CD4-positive, alpha-beta T cell (primary cell): ENCODE measurements at regions not wholly inside any gene's neighbourhood (a gene's known extent, or its start where the extent isn't known, plus 50 kb on each side); places are given as distances from the start of the nearest gene placed in this dataset.

Source experiments
- ATAC-seq: fragments of 200-7000 bp; cut with Tn5 transposase; one replicate; pipeline ENCODE4 v1.10.0; 2022; ENCODE audit warnings: mild to moderate bottlenecking; ENCODE audit not compliant: poor library complexity
- CTCF ChIA-PET: fragments of 350-600 bp; sonication (Branson Sonifier 250); formaldehyde crosslinking; loops from one replicate; lab custom pipeline; 2021; ENCODE audit warnings: antibody characterized with exemption, inconsistent platforms; lab: Charles Lee
- POLR2A ChIA-PET: fragments of 350-600 bp; sonication (Branson Sonifier 250); formaldehyde crosslinking; loops from one replicate; lab custom pipeline; 2021; ENCODE audit warnings: antibody characterized with exemption, inconsistent platforms; lab: Charles Lee
- DNase-seq, 14 experiments: peaks; one replicate each; pipeline ENCODE4 v3.0.0-alpha.2; 2013 to 2020; ENCODE audit warnings: mixed read lengths in 2 of 14
- H3K27ac ChIP-seq, 2 donors: one replicate each; pipeline versions ENCODE4 v1.5.1 to v1.7.0; 2013; ENCODE audit warnings: low read length in 2 of 2, low read depth in 1 of 2, mild to moderate bottlenecking in 1 of 2
- H3K27me3 ChIP-seq, 2 experiments: 1 replicate in 1 of 2; 2 replicates in 1 of 2; pipeline versions ENCODE4 v1.6.1 to v1.7.0; 2013; ENCODE audit warnings: low read length in 2 of 2, control low read depth in 1 of 2, mild to moderate bottlenecking in 1 of 2, moderate library complexity in 1 of 2; ENCODE audit not compliant: insufficient read depth in 2 of 2, control insufficient read depth in 1 of 2
- H3K36me3 ChIP-seq: one replicate; pipeline ENCODE4 v1.6.1; 2013; ENCODE audit warnings: low read length, control low read depth; ENCODE audit not compliant: insufficient read depth
- H3K4me1 ChIP-seq: one replicate; pipeline ENCODE4 v1.6.1; 2013; ENCODE audit warnings: low read length, control low read depth; ENCODE audit not compliant: insufficient read depth
- H3K4me3 ChIP-seq: one replicate; pipeline ENCODE4 v1.5.1; 2013; ENCODE audit warnings: mild to moderate bottlenecking, low read length, moderate library complexity
- H3K9me3 ChIP-seq, 2 experiments: 1 replicate in 1 of 2; 2 replicates in 1 of 2; pipeline versions ENCODE4 v1.6.1 to v1.7.0; 2013; ENCODE audit warnings: low read length in 2 of 2, mild to moderate bottlenecking in 2 of 2, control low read depth in 1 of 2, moderate library complexity in 1 of 2; ENCODE audit not compliant: control insufficient read depth in 1 of 2, insufficient read depth in 1 of 2
- H3K27ac Mint-ChIP-seq: one replicate; pipeline ENCODE4 v1.8.0; 2020; ENCODE audit warnings: mixed read lengths
- H3K27me3 Mint-ChIP-seq: one replicate; pipeline ENCODE4 v1.8.0; 2021; ENCODE audit warnings: mixed read lengths
- H3K36me3 Mint-ChIP-seq: one replicate; pipeline ENCODE4 v1.8.0; 2021; ENCODE audit warnings: low read depth, mixed read lengths
- H3K4me1 Mint-ChIP-seq: one replicate; pipeline ENCODE4 v1.8.0; 2021; ENCODE audit warnings: low read depth, mixed read lengths
- H3K4me3 Mint-ChIP-seq: one replicate; pipeline ENCODE4 v1.8.0; 2020; ENCODE audit warnings: mild to moderate bottlenecking, mixed read lengths
- H3K9me3 Mint-ChIP-seq: one replicate; pipeline ENCODE4 v1.8.0; 2020; ENCODE audit warnings: mixed read lengths
- intact Hi-C, 2 experiments: fragments of 100-400 bp; cut with DNase I in 1 of 2; cut with micrococcal nuclease in 1 of 2; formaldehyde crosslinking; loops; one replicate each; pipeline versions ENCODE4 v1.15.1 to v1.9.0; 2023 to 2025; cut with DNase I, micrococcal nuclease
- TF ChIP-seq, protein P1 (sequence below): fragments of 200-600 bp; IDR thresholded peaks from one replicate; pipeline ENCODE4 v1.8.0; 2022; ENCODE audit warnings: antibody characterized with exemption, mild to moderate bottlenecking

DNA sequence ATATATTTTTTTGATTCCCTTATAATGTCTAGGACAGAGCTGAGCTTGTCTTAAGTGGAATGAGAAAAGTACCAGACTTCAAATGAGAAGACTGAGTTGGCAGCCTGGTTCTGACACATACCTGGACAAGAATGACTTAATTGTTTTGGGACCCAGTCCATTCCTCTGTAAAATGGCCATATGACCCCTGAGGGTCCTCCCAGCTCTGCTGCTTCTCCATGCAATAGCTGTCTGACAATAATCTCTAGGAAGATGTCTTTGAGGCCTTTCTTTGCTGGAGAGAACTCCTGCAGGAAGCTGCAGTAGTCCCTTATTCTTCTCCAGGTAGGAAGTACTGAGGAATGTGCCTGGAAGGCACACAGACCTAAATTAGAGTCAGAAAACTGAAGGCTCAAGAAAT lies 55.9 kb upstream of the SLIT3 start:
- H3K9me3 ChIP-seq = no peaks in the 10 kb centered on the region
- DNase-seq (no peak), ATAC-seq (no peak)
- CTCF ChIA-PET = no interaction called here
- intact Hi-C loops = no loop called here
- Mint-ChIP-seq H3K27me3 (peaks cover 24% of the 10 kb centered on the region), H3K36me3 (no peaks in the 10 kb centered on the region), H3K9me3 (peaks cover 3% of the 10 kb centered on the region), H3K4me1 (no peaks in the 10 kb centered on the region), H3K4me3 (no peak overlapping the region), H3K27ac (no peak overlapping the region)
- POLR2A ChIA-PET = no interaction called here
- no peak overlapping the region for H3K27ac ChIP-seq
- TF ChIP-seq, protein P1, sequence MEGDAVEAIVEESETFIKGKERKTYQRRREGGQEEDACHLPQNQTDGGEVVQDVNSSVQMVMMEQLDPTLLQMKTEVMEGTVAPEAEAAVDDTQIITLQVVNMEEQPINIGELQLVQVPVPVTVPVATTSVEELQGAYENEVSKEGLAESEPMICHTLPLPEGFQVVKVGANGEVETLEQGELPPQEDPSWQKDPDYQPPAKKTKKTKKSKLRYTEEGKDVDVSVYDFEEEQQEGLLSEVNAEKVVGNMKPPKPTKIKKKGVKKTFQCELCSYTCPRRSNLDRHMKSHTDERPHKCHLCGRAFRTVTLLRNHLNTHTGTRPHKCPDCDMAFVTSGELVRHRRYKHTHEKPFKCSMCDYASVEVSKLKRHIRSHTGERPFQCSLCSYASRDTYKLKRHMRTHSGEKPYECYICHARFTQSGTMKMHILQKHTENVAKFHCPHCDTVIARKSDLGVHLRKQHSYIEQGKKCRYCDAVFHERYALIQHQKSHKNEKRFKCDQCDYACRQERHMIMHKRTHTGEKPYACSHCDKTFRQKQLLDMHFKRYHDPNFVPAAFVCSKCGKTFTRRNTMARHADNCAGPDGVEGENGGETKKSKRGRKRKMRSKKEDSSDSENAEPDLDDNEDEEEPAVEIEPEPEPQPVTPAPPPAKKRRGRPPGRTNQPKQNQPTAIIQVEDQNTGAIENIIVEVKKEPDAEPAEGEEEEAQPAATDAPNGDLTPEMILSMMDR = no peak
- H3K4me1 ChIP-seq = no peaks in the 10 kb centered on the region
- no peak overlapping the region for H3K4me3 ChIP-seq
- H3K27me3 ChIP-seq = peaks cover 0 to 4% of the 10 kb centered on the region in 2 experiments
- H3K36me3 ChIP-seq = no peaks in the 10 kb centered on the region

DNA sequence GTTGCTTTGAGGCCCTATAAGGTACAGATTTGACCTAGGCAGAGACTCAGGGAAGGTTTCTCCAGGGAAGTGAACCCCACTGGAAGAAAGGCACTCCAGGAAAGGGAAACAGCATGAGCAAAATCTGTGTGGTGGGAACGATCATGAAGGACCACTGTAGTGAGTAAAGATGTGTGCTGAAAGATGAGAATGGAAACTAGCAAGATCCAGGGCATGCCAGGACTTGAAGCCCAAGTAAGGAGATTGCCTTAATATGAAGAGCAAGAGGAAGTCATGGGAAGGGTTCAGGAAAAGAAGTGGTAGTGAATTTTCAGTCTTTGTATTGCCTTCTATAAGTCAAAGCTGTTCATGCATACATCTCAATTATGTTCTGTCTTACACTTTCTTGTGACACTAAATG lies 55.2 kb upstream of the SLIT3 start:
- H3K27me3 ChIP-seq = peaks cover 0 to 5% of the 10 kb centered on the region in 2 experiments
- intact Hi-C loops = no loop called here
- ATAC-seq (no peak), DNase-seq (no peak)
- TF ChIP-seq, protein P1 = no peak
- ChIA-PET CTCF (no interaction called here), POLR2A (no interaction called here)
- no peaks in the 10 kb centered on the region for H3K4me1 ChIP-seq
- no peaks in the 10 kb centered on the region for H3K9me3 ChIP-seq
- H3K27ac Mint-ChIP-seq = no peak overlapping the region
- peaks cover 27% of the 10 kb centered on the region for H3K27me3 Mint-ChIP-seq
- peaks cover 3% of the 10 kb centered on the region for H3K9me3 Mint-ChIP-seq
- no peaks in the 10 kb centered on the region for H3K36me3 ChIP-seq
- H3K4me3 Mint-ChIP-seq = no peak overlapping the region
- H3K4me3 ChIP-seq = no peak overlapping the region
- no peak overlapping the region for H3K27ac ChIP-seq
- H3K4me1 Mint-ChIP-seq = no peaks in the 10 kb centered on the region
- no peaks in the 10 kb centered on the region for H3K36me3 Mint-ChIP-seq

DNA sequence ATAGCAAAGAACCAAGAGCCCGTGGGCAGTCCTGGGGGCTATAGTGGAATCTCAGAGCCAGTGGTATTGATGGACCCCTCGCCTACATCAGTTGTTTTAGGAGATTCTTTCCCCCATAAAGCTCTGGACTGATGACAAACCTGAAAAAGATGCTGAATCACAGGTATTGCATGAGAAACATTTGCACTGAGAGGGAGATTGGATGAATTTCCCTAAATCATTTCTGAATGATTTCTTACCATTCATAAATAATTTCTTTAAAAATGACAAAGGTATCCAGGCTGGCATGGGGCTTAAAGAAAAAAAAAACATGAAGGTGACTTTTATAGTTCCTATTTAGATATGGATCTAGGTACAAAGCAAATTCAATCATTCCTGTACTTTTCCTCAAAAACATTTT lies 54.0 kb upstream of the SLIT3 start:
- H3K4me3 ChIP-seq = no peak overlapping the region
- H3K9me3 ChIP-seq = no peaks in the 10 kb centered on the region
- peaks cover 0 to 5% of the 10 kb centered on the region in 2 experiments for H3K27me3 ChIP-seq
- H3K36me3 Mint-ChIP-seq = no peaks in the 10 kb centered on the region
- ChIA-PET CTCF (no interaction called here), POLR2A (no interaction called here)
- no peaks in the 10 kb centered on the region for H3K4me1 Mint-ChIP-seq
- peaks cover 27% of the 10 kb centered on the region for H3K27me3 Mint-ChIP-seq
- no peak overlapping the region for H3K27ac Mint-ChIP-seq
- H3K4me1 ChIP-seq = no peaks in the 10 kb centered on the region
- H3K4me3 Mint-ChIP-seq = no peak overlapping the region
- H3K27ac ChIP-seq = no peak overlapping the region
- peaks cover 3% of the 10 kb centered on the region for H3K9me3 Mint-ChIP-seq
- no peak for DNase-seq
- ATAC-seq = no peak
- intact Hi-C loops = no loop called here
- TF ChIP-seq, protein P1 = no peak
- no peaks in the 10 kb centered on the region for H3K36me3 ChIP-seq
